Heart right ventricle (tissue), 16 donors: ENCODE measurements at regions not wholly inside any gene's neighbourhood (a gene's known extent, or its start where the extent isn't known, plus 50 kb on each side); places are given as distances from the start of the nearest gene placed in this dataset.

Experiments used
- ATAC-seq, 8 donors: fragments of 200-7000 bp; cut with Tn5 transposase; one replicate each; pipeline ENCODE4 v1.9.1; 2020; ENCODE audit warnings: mild to moderate bottlenecking in 8 of 8, moderate library complexity in 8 of 8, moderate number of reproducible peaks in 1 of 8
- DNase-seq, 2 donors: peaks; one replicate each; pipeline ENCODE4 v3.0.0-alpha.2; 2020
- H3K27ac ChIP-seq, 10 donors: fragments of 200-600 bp; sonication (generic) in 2 of 10; one replicate each; pipeline versions ENCODE4 v1.5.0 to v1.8.0; 2020 to 2022; ENCODE audit warnings: mild to moderate bottlenecking in 3 of 10
- H3K27me3 ChIP-seq, 7 donors: fragments of 200-600 bp; one replicate each; pipeline ENCODE4 v1.8.0; 2021 to 2022; ENCODE audit warnings: mild to moderate bottlenecking in 2 of 7
- H3K36me3 ChIP-seq, 9 donors: fragments of 200-600 bp; sonication (generic) in 1 of 9; one replicate each; pipeline versions ENCODE4 v1.5.0 to v1.8.0; 2020 to 2022; ENCODE audit warnings: mild to moderate bottlenecking in 2 of 9
- H3K4me1 ChIP-seq, 9 donors: fragments of 200-600 bp; sonication (generic) in 1 of 9; one replicate each; pipeline versions ENCODE4 v1.5.0 to v1.8.0; 2020 to 2022; ENCODE audit warnings: mild to moderate bottlenecking in 4 of 9
- H3K4me3 ChIP-seq, 10 donors: fragments of 200-600 bp; sonication (generic) in 2 of 10; one replicate each; pipeline versions ENCODE4 v1.5.0 to v1.8.0; 2020 to 2022; ENCODE audit warnings: mild to moderate bottlenecking in 7 of 10, moderate library complexity in 2 of 10
- H3K9me3 ChIP-seq, 11 donors: fragments of 200-600 bp in 10 of 11; sonication (generic) in 2 of 11; one replicate each; pipeline versions ENCODE4 v1.5.0 to v1.8.0; 2013 to 2022; ENCODE audit warnings: mild to moderate bottlenecking in 2 of 11, control low read depth in 1 of 11, moderate library complexity in 1 of 11
- WGBS, 2 donors: extraction: QIAGEN DNeasy Blood & Tissue Kit; methylation state at CpG; one replicate each; pipeline ENCODE4 v1.1.7; 2013; ENCODE audit warnings: inconsistent platforms in 1 of 2; 5-methylcytosine and 5-hydroxymethylcytosine counted together
- intact Hi-C, 10 donors: fragments of 100-400 bp; cut with DNase I; formaldehyde crosslinking; loops; one replicate each; pipeline versions ENCODE4 v1.11.1 to v1.14.2; 2022
- TF ChIP-seq, protein P1 (sequence below), 9 donors: fragments of 200-600 bp; sonication (generic) in 2 of 9; IDR thresholded peaks; one replicate each; pipeline versions ENCODE4 v1.5.0 to v1.8.0; 2021 to 2022; ENCODE audit warnings: antibody characterized with exemption in 9 of 9, mild to moderate bottlenecking in 5 of 9, moderate library complexity in 1 of 9
- donor health status: Arrhythmogenic right ventricular cardiomyopathy.
- donor health status: ischemic (EF 13 %, LVEDD 7.1; RV severe dilation, severe dysfunction).
- donor health status: healthy with polysubstance abuse.
- donor health status: DM: no; HTN: yes; CAD: no.
- donor health status: DM: no; HTN: no; CAD: no.
- donor health status: ischemic (EF 25% LVEDD 6.9; RV normal size, moderate dysfunction).
- donor health status: ischemic (EF 25% LVEDD 5.7; RV mildly dilated, moderate dysfunction).
- donor health status: healthy.
- donor health status: DM: yes; HTN: yes; CAD: no.
- donor health status: Ischemic cardiomyopathy.
- donor health status: ischemic (EF 35%, LVEDD 5.7; RV mildly dilated, moderate dysfunction).
- donor health status: nonischemic (EF 11% LVEDD 7.7; RV severe dilation, severe dysfunction).
- donor health status: DM: yes; HTN: yes; CAD: no.
- donor health status: PGD.
- donor health status: ischemic (EF 29% LVEDD 5.4; RV normal size, mild dysfunction).
- donor health status: nonischemic (EF 23%, LVEDD 6.1; RV moderate dilation, normal function).

DNA sequence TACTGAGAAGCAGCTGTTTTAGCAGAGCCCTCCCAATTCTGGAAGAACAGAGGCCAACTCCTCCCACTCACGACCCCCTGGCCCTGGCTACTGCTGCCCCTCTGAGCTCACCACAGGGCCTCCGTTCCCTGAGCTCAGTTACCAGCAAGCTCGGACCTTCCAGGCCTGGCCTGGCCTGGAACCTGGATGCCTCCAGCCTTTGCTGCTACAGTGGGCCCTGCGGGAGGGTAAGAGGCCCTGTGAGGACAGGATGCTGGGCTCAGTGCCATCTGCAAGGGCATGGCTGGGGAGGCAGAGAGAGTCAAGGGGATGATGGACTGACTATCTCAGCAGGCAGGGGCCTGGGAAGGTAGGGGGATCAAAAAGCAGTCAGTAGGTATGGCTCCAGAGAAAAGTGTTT is 209.9 kb upstream of the NCAM1 start:
- DNase-seq (peak; percentile 57 to 59), ATAC-seq (peak; percentile 64 to 94 (median 79))
- intact Hi-C loops: loop anchor here in 3 of 10 donors (10.0 kb wide), 1 partner anchor 97 kb away; no protein-coding TSS in a partner anchor
- WGBS, 2 donors: 38 to 49% methylated on average over 4 of the region's 4 CpGs
- Histone ChIP-seq H3K27ac (peak overlapping the region in 4 of 10 donors; percentile 20 to 54 (median 42)), H3K36me3 (no peaks in the 10 kb centered on the region), H3K4me1 (peaks cover 0 to 17% (median 6%) of the 10 kb centered on the region in 9 donors), H3K4me3 (no peak overlapping the region), H3K27me3 (peaks cover 0 to 2% (median 0%) of the 10 kb centered on the region in 7 donors), H3K9me3 (no peaks in the 10 kb centered on the region)
- TF ChIP-seq, protein P1, sequence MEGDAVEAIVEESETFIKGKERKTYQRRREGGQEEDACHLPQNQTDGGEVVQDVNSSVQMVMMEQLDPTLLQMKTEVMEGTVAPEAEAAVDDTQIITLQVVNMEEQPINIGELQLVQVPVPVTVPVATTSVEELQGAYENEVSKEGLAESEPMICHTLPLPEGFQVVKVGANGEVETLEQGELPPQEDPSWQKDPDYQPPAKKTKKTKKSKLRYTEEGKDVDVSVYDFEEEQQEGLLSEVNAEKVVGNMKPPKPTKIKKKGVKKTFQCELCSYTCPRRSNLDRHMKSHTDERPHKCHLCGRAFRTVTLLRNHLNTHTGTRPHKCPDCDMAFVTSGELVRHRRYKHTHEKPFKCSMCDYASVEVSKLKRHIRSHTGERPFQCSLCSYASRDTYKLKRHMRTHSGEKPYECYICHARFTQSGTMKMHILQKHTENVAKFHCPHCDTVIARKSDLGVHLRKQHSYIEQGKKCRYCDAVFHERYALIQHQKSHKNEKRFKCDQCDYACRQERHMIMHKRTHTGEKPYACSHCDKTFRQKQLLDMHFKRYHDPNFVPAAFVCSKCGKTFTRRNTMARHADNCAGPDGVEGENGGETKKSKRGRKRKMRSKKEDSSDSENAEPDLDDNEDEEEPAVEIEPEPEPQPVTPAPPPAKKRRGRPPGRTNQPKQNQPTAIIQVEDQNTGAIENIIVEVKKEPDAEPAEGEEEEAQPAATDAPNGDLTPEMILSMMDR (IDR thresholded peaks at IDR 0.05): no peak

GRCh38 chr11:112751772-112752171 is 209.4 kb upstream of the NCAM1 start:
- H3K27ac ChIP-seq: peak overlapping the region in 2 of 10 donors; percentile 48 to 54
- intact Hi-C loops: loop anchor here in 3 of 10 donors (10.0 kb wide), 1 partner anchor 97 kb away; no protein-coding TSS in a partner anchor
- H3K27me3 ChIP-seq: no peaks in the 10 kb centered on the region
- TF ChIP-seq, protein P1 (IDR thresholded peaks at IDR 0.05): no peak
- ATAC-seq: no peak
- peaks cover 0 to 17% (median 6%) of the 10 kb centered on the region in 9 donors for H3K4me1 ChIP-seq
- no peak overlapping the region for H3K4me3 ChIP-seq
- no peaks in the 10 kb centered on the region for H3K9me3 ChIP-seq
- H3K36me3 ChIP-seq: no peaks in the 10 kb centered on the region
- 53 to 55% methylated on average over 2 of the region's 2 CpGs for WGBS, 2 donors
- no peak for DNase-seq

DNA sequence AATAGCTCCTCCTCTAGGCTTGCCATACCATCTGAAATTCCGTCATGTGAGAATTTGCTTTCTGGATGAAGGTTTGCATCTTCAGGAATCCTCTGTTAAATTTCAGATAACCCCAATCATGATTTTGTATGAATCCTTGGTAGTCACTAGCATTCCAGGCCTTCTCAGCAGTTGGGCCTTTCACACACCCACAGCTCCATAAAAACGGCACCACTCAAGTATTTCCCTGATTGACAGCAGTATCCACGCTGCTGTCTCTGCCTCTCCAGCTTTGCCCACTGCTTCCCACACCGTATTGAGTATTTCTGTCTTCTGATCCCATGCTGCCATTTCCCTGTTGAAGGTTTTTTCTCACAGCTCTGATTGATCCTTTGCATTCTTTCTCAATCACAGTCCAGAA is 208.7 kb upstream of the NCAM1 start:
- ATAC-seq: no peak
- Histone ChIP-seq H3K27me3 (no peaks in the 10 kb centered on the region), H3K4me3 (no peak overlapping the region), H3K9me3 (no peaks in the 10 kb centered on the region), H3K27ac (peak overlapping the region in 1 of 10 donors; percentile 54), H3K36me3 (no peaks in the 10 kb centered on the region), H3K4me1 (peaks cover 0 to 17% (median 6%) of the 10 kb centered on the region in 9 donors)
- DNase-seq: no peak
- WGBS, 2 donors: 64 to 71% methylated on average over 4 of the region's 4 CpGs
- intact Hi-C loops: loop anchor here in 3 of 10 donors (10.0 kb wide), 1 partner anchor 98 kb away; no protein-coding TSS in a partner anchor
- TF ChIP-seq, protein P1 (IDR thresholded peaks at IDR 0.05): no peak

DNA sequence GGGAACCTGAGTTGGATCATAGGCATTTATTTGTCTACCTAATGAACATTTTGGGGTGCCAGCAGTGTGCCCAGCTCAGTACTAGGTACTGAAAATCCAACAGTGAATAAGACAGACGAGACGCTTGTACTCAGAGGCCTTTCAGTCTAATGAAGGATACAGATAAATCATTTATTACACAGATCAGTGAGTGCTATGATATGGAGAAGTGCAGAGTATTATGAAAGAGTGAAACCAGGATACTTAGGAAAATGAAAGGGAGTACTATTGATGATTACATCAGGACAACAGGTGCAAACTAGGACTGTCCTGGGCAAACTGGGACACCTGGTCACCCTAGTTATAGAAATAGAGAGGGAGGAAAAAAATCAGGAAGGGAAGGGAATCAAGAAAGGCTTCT is 207.5 kb upstream of the NCAM1 start:
- intact Hi-C loops: loop anchor here in 3 of 10 donors (10.0 kb wide), 1 partner anchor 99 kb away; no protein-coding TSS in a partner anchor
- ATAC-seq (no peak), DNase-seq (no peak)
- no peaks in the 10 kb centered on the region for H3K27me3 ChIP-seq
- no peak overlapping the region for H3K4me3 ChIP-seq
- H3K4me1 ChIP-seq: peaks cover 0 to 18% (median 4%) of the 10 kb centered on the region in 9 donors
- WGBS, 2 donors: 96% methylated on average over 2 of the region's 2 CpGs
- no peaks in the 10 kb centered on the region for H3K9me3 ChIP-seq
- H3K27ac ChIP-seq: no peak overlapping the region
- no peaks in the 10 kb centered on the region for H3K36me3 ChIP-seq
- TF ChIP-seq, protein P1 (IDR thresholded peaks at IDR 0.05): no peak
